SK-N-SH (cell line): ENCODE measurements at regions not wholly inside any gene's neighbourhood (a gene's known extent, or its start where the extent isn't known, plus 50 kb on each side); places are given as distances from the start of the nearest gene placed in this dataset.
A peak's percentile ranks its signal among the peaks of the same experiment; 100 is the strongest.

Source experiments
- CTCF ChIA-PET: fragments of 300-600, 350-600 bp; formaldehyde crosslinking; extraction: SDS; loops from one replicate; lab custom pipeline; 2021; lab: Yijun Ruan, JAX
- POLR2A ChIA-PET: fragments of 350-600 bp; sonication (Branson Sonifier 250); formaldehyde crosslinking; extraction: SDS; loops from one replicate; lab custom pipeline; 2020; ENCODE audit warnings: antibody characterized with exemption, inconsistent platforms; lab: Yijun Ruan, JAX
- DNase-seq: peaks from one replicate; pipeline ENCODE4 v3.0.0; 2012
- H2AFZ ChIP-seq: fragments of 200-600 bp; sonication (generic); 2 replicates; pipeline ENCODE4 v1.8.1; 2016; ENCODE audit warnings: antibody characterized with exemption, mild to moderate bottlenecking, low read depth
- H3F3A ChIP-seq: fragments of 200-600 bp; sonication (generic); replicated peaks from 2 replicates; pipeline ENCODE3; 2016; ENCODE audit warnings: antibody characterized with exemption, mild to moderate bottlenecking; ENCODE audit not compliant: insufficient read depth
- H3K27ac ChIP-seq, 2 experiments: fragments of 200-500 bp in 1 of 2; fragments of 200-600 bp in 1 of 2; sonication (Bioruptor generic) in 1 of 2; sonication (generic), shearing (Covaris generic) in 1 of 2; 2 replicates each; pipeline versions ENCODE4 v1.5.1 to v1.6.1; 2014 to 2016; ENCODE audit warnings: low read depth in 2 of 2, inconsistent platforms in 1 of 2, low read length in 1 of 2, mild to moderate bottlenecking in 1 of 2, mixed read lengths in 1 of 2
- H3K27me3 ChIP-seq: fragments of 200-600 bp; sonication (generic), shearing (Covaris generic); 2 replicates; pipeline ENCODE4 v1.6.1; 2016; ENCODE audit warnings: mixed run types; ENCODE audit not compliant: insufficient read depth
- H3K36me3 ChIP-seq, 2 experiments: fragments of 200-500 bp in 1 of 2; fragments of 200-600 bp in 1 of 2; sonication (Bioruptor generic) in 1 of 2; sonication (generic) in 1 of 2; replicated peaks in 1 of 2; 2 replicates each; pipeline versions ENCODE3 to v1.5.1; 2014 to 2016; ENCODE audit warnings: low read length in 1 of 2, mild to moderate bottlenecking in 1 of 2; ENCODE audit not compliant: insufficient read depth in 2 of 2, control insufficient read depth in 1 of 2
- H3K4me1 ChIP-seq, 2 experiments: fragments of 200-500 bp in 1 of 2; fragments of 200-600 bp in 1 of 2; sonication (Bioruptor generic) in 1 of 2; sonication (generic), shearing (Covaris generic) in 1 of 2; 2 replicates each; pipeline versions ENCODE4 v1.5.1 to v1.6.1; 2014 to 2016; ENCODE audit warnings: low read depth in 1 of 2, low read length in 1 of 2, mixed run types in 1 of 2; ENCODE audit not compliant: insufficient read depth in 2 of 2, control insufficient read depth in 1 of 2
- H3K4me2 ChIP-seq: fragments of 200-600 bp; sonication (generic), shearing (Covaris generic); 2 replicates; pipeline ENCODE4 v1.6.1; 2017; ENCODE audit warnings: mixed run types
- H3K4me3 ChIP-seq, 2 experiments: fragments of 200-500 bp in 1 of 2; fragments of 200-600 bp in 1 of 2; sonication (Bioruptor generic) in 1 of 2; sonication (generic), shearing (Covaris generic) in 1 of 2; 2 replicates each; pipeline versions ENCODE4 v1.5.1 to v1.8.1; 2014 to 2016; ENCODE audit warnings: low read depth in 2 of 2, inconsistent platforms in 1 of 2, low read length in 1 of 2, mild to moderate bottlenecking in 1 of 2, mixed read lengths in 1 of 2, moderate library complexity in 1 of 2
- H3K79me2 ChIP-seq: fragments of 200-600 bp; sonication (generic); 2 replicates; pipeline ENCODE4 v1.8.1; 2017; ENCODE audit warnings: mild to moderate bottlenecking; ENCODE audit not compliant: insufficient read depth
- H3K9ac ChIP-seq: fragments of 200-600 bp; sonication (generic); 2 replicates; pipeline ENCODE4 v1.6.1; 2017; ENCODE audit warnings: mixed run types
- H3K9me2 ChIP-seq: fragments of 200-600 bp; sonication (generic); 2 replicates; pipeline ENCODE4 v1.6.1; 2017; ENCODE audit warnings: mixed run types
- H3K9me3 ChIP-seq: fragments of 200-600 bp; sonication (generic); 2 replicates; pipeline ENCODE4 v1.6.1; 2017; ENCODE audit warnings: mixed run types, mild to moderate bottlenecking, moderate library complexity
- H4K20me1 ChIP-seq: fragments of 200-600 bp; sonication (generic); 2 replicates; pipeline ENCODE4 v1.6.1; 2017; ENCODE audit warnings: mild to moderate bottlenecking, mixed run types; ENCODE audit not compliant: insufficient read depth
- CHD2 ChIP-seq: fragments of 150-350 bp; IDR thresholded peaks from 2 replicates; pipeline ENCODE4 v1.6.1; 2018; ENCODE audit warnings: low read length; ENCODE audit not compliant: partially characterized antibody
- CTCF ChIP-seq: fragments of 200-600 bp; sonication (generic); IDR thresholded peaks from 2 replicates; pipeline ENCODE4 v1.6.1; 2017; ENCODE audit warnings: antibody characterized with exemption, mild to moderate bottlenecking, moderate library complexity
- EZH2phosphoT487 ChIP-seq: fragments of 200-600 bp; sonication (generic); IDR thresholded peaks from 2 replicates; pipeline ENCODE4 v1.6.1; 2017; ENCODE audit warnings: low read depth, mixed run types, mild to moderate bottlenecking, antibody characterized with exemption, moderate library complexity, borderline replicate concordance
- GABPA ChIP-seq: IDR thresholded peaks from 2 replicates; pipeline ENCODE4 v1.4.0; 2012; ENCODE audit warnings: low read depth, mild to moderate bottlenecking
- MAX ChIP-seq: IDR thresholded peaks from 2 replicates; pipeline ENCODE4 v1.4.0; 2012; ENCODE audit warnings: low read depth
- MEF2A ChIP-seq: IDR thresholded peaks from 2 replicates; pipeline ENCODE4 v1.4.0; 2012; ENCODE audit warnings: low read depth, borderline replicate concordance
- POLR2AphosphoS5 ChIP-seq: IDR thresholded peaks from 2 replicates; pipeline ENCODE4 v1.6.1; 2012; ENCODE audit warnings: low read depth, low read length
- RFX5 ChIP-seq: IDR thresholded peaks from 2 replicates; pipeline ENCODE4 v1.6.1; 2012; ENCODE audit warnings: mild to moderate bottlenecking, improper control_type of control experiment, low read length
- SMC3 ChIP-seq: IDR thresholded peaks from 2 replicates; pipeline ENCODE4 v1.6.1; 2012; ENCODE audit warnings: low read depth, low read length, improper control_type of control experiment
- TAF1 ChIP-seq: IDR thresholded peaks from 2 replicates; pipeline ENCODE4 v1.6.1; 2012; ENCODE audit warnings: low read depth, mild to moderate bottlenecking, low read length, moderate library complexity, borderline replicate concordance
- TCF12 ChIP-seq: IDR thresholded peaks from 2 replicates; pipeline ENCODE4 v1.4.0; 2012
- USF2 ChIP-seq: fragments of 150-350 bp; IDR thresholded peaks from 2 replicates; pipeline ENCODE4 v1.6.1; 2017; ENCODE audit warnings: antibody characterized with exemption, low read length, low read depth, borderline replicate concordance
- YY1 ChIP-seq: IDR thresholded peaks from 2 replicates; pipeline ENCODE4 v1.4.0; 2012; ENCODE audit warnings: low read depth, mild to moderate bottlenecking
- WGBS: methylation state at CpG from one replicate; pipeline ENCODE4 v1.1.6; 2017; ENCODE audit warnings: low lambda C conversion rate; 5-methylcytosine and 5-hydroxymethylcytosine counted together

GRCh38 chr1:47709019-47709871, 271.4 kb downstream of the FOXD2 start:
- Histone ChIP-seq H3K9me2 (no peaks in the 10 kb centered on the region), H3K27ac (no peak overlapping the region), H3K4me2 (peak overlapping the region; percentile 77), H3K79me2 (no peaks in the 10 kb centered on the region), H3K27me3 (peaks cover 76% of the 10 kb centered on the region), H2AFZ (0 out of 2 replicates have a peak overlapping the region, but pooled peaks have one; percentile 46), H3K9ac (no peak overlapping the region), H3K4me1 (peaks cover 0 to 23% of the 10 kb centered on the region in 2 experiments; a peak in 1 of 4 replicates), H3K4me3 (peak overlapping the region; percentile 33 to 50), H3K36me3 (no peaks in the 10 kb centered on the region), H3F3A (no peaks in the 10 kb centered on the region), H3K9me3 (no peaks in the 10 kb centered on the region), H4K20me1 (no peaks in the 10 kb centered on the region)
- DNase-seq: peak; percentile 88
- WGBS: 3% methylated on average over 19 of the region's 82 CpGs
- CTCF ChIA-PET: interaction anchor here (0.5 to 37.6 kb wide), 42 partner anchors 10 to 352 kb away, joined by 3 to 1422 read pairs (median 5); partner anchors contain the start of genes FOXD2 and FOXE3
- no peak for TF ChIP-seq GABPA
- TF ChIP-seq EZH2phosphoT487: peak; percentile 84; the same call in 1 of the 2 replicates
- no peak for TF ChIP-seq MAX
- no peak for TF ChIP-seq YY1
- peak; percentile 49 for TF ChIP-seq CTCF
- POLR2A ChIA-PET: interaction anchor here (1.3 kb wide), 1 partner anchor 273 kb away, joined by 3 read pairs; no protein-coding TSS in a partner anchor

- Histone ChIP-seq H3F3A (no peaks in the 10 kb centered on the region), H3K4me1 (peaks cover 0 to 23% of the 10 kb centered on the region in 2 experiments; a peak in 1 of 4 replicates), H3K4me3 (peak overlapping the region; percentile 33 to 50), H3K9ac (no peak overlapping the region), H3K27me3 (peaks cover 75% of the 10 kb centered on the region), H3K9me2 (no peaks in the 10 kb centered on the region), H3K4me2 (peak overlapping the region; percentile 77), H3K27ac (no peak overlapping the region), H3K79me2 (no peaks in the 10 kb centered on the region), H4K20me1 (no peaks in the 10 kb centered on the region), H2AFZ (0 out of 2 replicates have a peak overlapping the region, but pooled peaks have one; percentile 46), H3K36me3 (no peaks in the 10 kb centered on the region), H3K9me3 (no peaks in the 10 kb centered on the region)
- POLR2A ChIA-PET: interaction anchor here (1.3 kb wide), 1 partner anchor 273 kb away, joined by 3 read pairs; no protein-coding TSS in a partner anchor
- 9% methylated on average over 11 of the region's 25 CpGs for WGBS
- peak; percentile 64 for DNase-seq
- CTCF ChIA-PET: interaction anchor here (0.6 to 37.6 kb wide), 61 partner anchors 9 to 533 kb away, joined by 3 to 1422 read pairs (median 5); partner anchors contain the start of genes FOXD2, FOXE3 and TRABD2B
- TF ChIP-seq TAF1: no peak
- no peak for TF ChIP-seq POLR2AphosphoS5
- TF ChIP-seq TCF12: no peak
- TF ChIP-seq EZH2phosphoT487: no peak
- TF ChIP-seq MEF2A: no peak
- no peak for TF ChIP-seq USF2
- TF ChIP-seq RFX5: no peak
- TF ChIP-seq CHD2: no peak
- no peak for TF ChIP-seq SMC3
Measured at GRCh38 chr1:47709872-47710231, 272.0 kb downstream of the FOXD2 start.
